Heart left ventricle (tissue), 16 donors: ENCODE measurements at regions not wholly inside any gene's neighbourhood (a gene's known extent, or its start where the extent isn't known, plus 50 kb on each side); places are given as distances from the start of the nearest gene placed in this dataset.

Source experiments
- ATAC-seq, 4 donors: fragments of 200-7000 bp; cut with Tn5 transposase; one replicate each; pipeline ENCODE4 v1.9.1; 2020 to 2022; ENCODE audit warnings: moderate library complexity in 4 of 4, mild to moderate bottlenecking in 3 of 4, moderate number of reproducible peaks in 1 of 4
- DNase-seq, 5 donors: peaks; one replicate each; pipeline ENCODE4 v3.0.0-alpha.2; 2020
- H3K27ac ChIP-seq, 12 donors: fragments of 200-600 bp; sonication (generic) in 4 of 12; one replicate each; pipeline versions ENCODE4 v1.5.0 to v1.8.0; 2016 to 2022; ENCODE audit warnings: mild to moderate bottlenecking in 2 of 12
- H3K27me3 ChIP-seq, 9 donors: fragments of 200-600 bp; sonication (generic) in 2 of 9; one replicate each; pipeline versions ENCODE4 v1.5.1 to v1.8.0; 2016 to 2022; ENCODE audit warnings: mild to moderate bottlenecking in 3 of 9
- H3K36me3 ChIP-seq, 9 donors: fragments of 200-600 bp; sonication (generic) in 2 of 9; one replicate each; pipeline versions ENCODE4 v1.5.0 to v1.8.0; 2018 to 2022; ENCODE audit warnings: mild to moderate bottlenecking in 2 of 9
- H3K4me1 ChIP-seq, 12 donors: fragments of 200-600 bp; sonication (generic) in 4 of 12; one replicate each; pipeline versions ENCODE4 v1.5.0 to v1.8.0; 2016 to 2022; ENCODE audit warnings: mild to moderate bottlenecking in 3 of 12
- H3K4me3 ChIP-seq, 12 donors: fragments of 200-600 bp; sonication (generic) in 4 of 12; one replicate each; pipeline versions ENCODE4 v1.5.0 to v1.8.0; 2017 to 2022; ENCODE audit warnings: mild to moderate bottlenecking in 9 of 12, moderate library complexity in 4 of 12
- H3K9me3 ChIP-seq, 12 donors: fragments of 200-600 bp; sonication (generic) in 4 of 12; one replicate each; pipeline versions ENCODE4 v1.5.0 to v1.8.0; 2016 to 2022; ENCODE audit warnings: mild to moderate bottlenecking in 1 of 12
- POLR2A ChIP-seq, 2 donors: fragments of 450-650 bp; IDR thresholded peaks; one replicate each; pipeline ENCODE4 v1.6.1; 2017; ENCODE audit warnings: antibody characterized with exemption in 2 of 2, mild to moderate bottlenecking in 2 of 2, moderate library complexity in 2 of 2
- WGBS, 4 donors: extraction: QIAGEN DNeasy Blood & Tissue Kit in 2 of 4; methylation state at CpG; one replicate each; pipeline versions ENCODE4 v1.1.5 to v1.1.7; 2013 to 2018; 5-methylcytosine and 5-hydroxymethylcytosine counted together
- intact Hi-C, 10 donors: fragments of 100-400 bp; cut with DNase I; formaldehyde crosslinking; loops; one replicate each; pipeline versions ENCODE4 v1.11.1 to v1.14.2; 2022
- TF ChIP-seq, protein P1 (sequence below), 12 donors: fragments of 200-600 bp; sonication (generic) in 4 of 12; IDR thresholded peaks; one replicate each; pipeline versions ENCODE4 v1.5.0 to v1.8.0; 2018 to 2022; ENCODE audit warnings: antibody characterized with exemption in 12 of 12, mild to moderate bottlenecking in 5 of 12
- donor health status: ischemic (EF 13 %, LVEDD 7.1; RV severe dilation, severe dysfunction).
- donor health status: healthy with polysubstance abuse.
- donor health status: DM: no; HTN: yes; CAD: no.
- donor health status: DM: no; HTN: no; CAD: no.
- donor health status: ischemic (EF 25% LVEDD 6.9; RV normal size, moderate dysfunction).
- donor health status: ischemic (EF 25% LVEDD 5.7; RV mildly dilated, moderate dysfunction).
- donor health status: healthy.
- donor health status: DM: yes; HTN: yes; CAD: no.
- donor health status: ischemic (EF 35%, LVEDD 5.7; RV mildly dilated, moderate dysfunction).
- donor health status: nonischemic (EF 11% LVEDD 7.7; RV severe dilation, severe dysfunction).
- donor health status: DM: yes; HTN: yes; CAD: no.
- donor health status: PGD.
- donor health status: ischemic (EF 29% LVEDD 5.4; RV normal size, mild dysfunction).
- donor health status: nonischemic (EF 23%, LVEDD 6.1; RV moderate dilation, normal function).

- Histone ChIP-seq H3K9me3 (no peaks in the 10 kb centered on the region), H3K36me3 (no peaks in the 10 kb centered on the region), H3K4me1 (peaks cover 0 to 23% (median 2%) of the 10 kb centered on the region in 12 donors), H3K4me3 (no peak overlapping the region), H3K27ac (no peak overlapping the region), H3K27me3 (no peaks in the 10 kb centered on the region)
- DNase-seq: no peak
- no peak for TF ChIP-seq POLR2A (IDR thresholded peaks at IDR 0.05)
- TF ChIP-seq, protein P1, sequence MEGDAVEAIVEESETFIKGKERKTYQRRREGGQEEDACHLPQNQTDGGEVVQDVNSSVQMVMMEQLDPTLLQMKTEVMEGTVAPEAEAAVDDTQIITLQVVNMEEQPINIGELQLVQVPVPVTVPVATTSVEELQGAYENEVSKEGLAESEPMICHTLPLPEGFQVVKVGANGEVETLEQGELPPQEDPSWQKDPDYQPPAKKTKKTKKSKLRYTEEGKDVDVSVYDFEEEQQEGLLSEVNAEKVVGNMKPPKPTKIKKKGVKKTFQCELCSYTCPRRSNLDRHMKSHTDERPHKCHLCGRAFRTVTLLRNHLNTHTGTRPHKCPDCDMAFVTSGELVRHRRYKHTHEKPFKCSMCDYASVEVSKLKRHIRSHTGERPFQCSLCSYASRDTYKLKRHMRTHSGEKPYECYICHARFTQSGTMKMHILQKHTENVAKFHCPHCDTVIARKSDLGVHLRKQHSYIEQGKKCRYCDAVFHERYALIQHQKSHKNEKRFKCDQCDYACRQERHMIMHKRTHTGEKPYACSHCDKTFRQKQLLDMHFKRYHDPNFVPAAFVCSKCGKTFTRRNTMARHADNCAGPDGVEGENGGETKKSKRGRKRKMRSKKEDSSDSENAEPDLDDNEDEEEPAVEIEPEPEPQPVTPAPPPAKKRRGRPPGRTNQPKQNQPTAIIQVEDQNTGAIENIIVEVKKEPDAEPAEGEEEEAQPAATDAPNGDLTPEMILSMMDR (IDR thresholded peaks at IDR 0.05): no peak
- 70 to 87% (median 80%) methylated on average over 5 to 8 of the region's 8 CpGs for WGBS, 4 donors
- intact Hi-C loops: loop anchor here in 1 of 10 donors (10.0 kb wide), 1 partner anchor 86 kb away; no protein-coding TSS in a partner anchor
- no peak for ATAC-seq
These were observed 150.2 kb downstream of the MACROH2A1 start for GRCh38 chr5:135248801-135249231.

GRCh38 chr5:135246923-135247795 lies 151.9 kb downstream of the MACROH2A1 start:
- Histone ChIP-seq H3K27ac (no peak overlapping the region), H3K36me3 (no peaks in the 10 kb centered on the region), H3K9me3 (no peaks in the 10 kb centered on the region), H3K27me3 (no peaks in the 10 kb centered on the region), H3K4me1 (peaks cover 0 to 31% (median 14%) of the 10 kb centered on the region in 12 donors), H3K4me3 (no peak overlapping the region)
- 62 to 72% (median 65%) methylated on average over 24 to 28 of the region's 28 CpGs for WGBS, 4 donors
- DNase-seq (no peak), ATAC-seq (peak in 1 of 4 donors; percentile 23)
- intact Hi-C loops: loop anchor here in 1 of 10 donors (10.0 kb wide), 1 partner anchor 88 kb away; no protein-coding TSS in a partner anchor
- TF ChIP-seq, protein P1 (IDR thresholded peaks at IDR 0.05): no peak
- TF ChIP-seq POLR2A (IDR thresholded peaks at IDR 0.05): no peak

- TF ChIP-seq, protein P1 (IDR thresholded peaks at IDR 0.05): no peak
- no peak for TF ChIP-seq POLR2A (IDR thresholded peaks at IDR 0.05)
- peaks cover 0 to 37% (median 20%) of the 10 kb centered on the region in 12 donors for H3K4me1 ChIP-seq
- no peaks in the 10 kb centered on the region for H3K36me3 ChIP-seq
- intact Hi-C loops: loop anchor here in 1 of 10 donors (10.0 kb wide), 1 partner anchor 88 kb away; no protein-coding TSS in a partner anchor
- DNase-seq (no peak), ATAC-seq (no peak)
- peak overlapping the region in 1 of 12 donors; percentile 32 for H3K27ac ChIP-seq
- 82 to 89% (median 85%) methylated on average over 5 of the region's 5 CpGs for WGBS, 4 donors
- H3K4me3 ChIP-seq: no peak overlapping the region
- H3K9me3 ChIP-seq: no peaks in the 10 kb centered on the region
- no peaks in the 10 kb centered on the region for H3K27me3 ChIP-seq
These were observed 152.5 kb downstream of the MACROH2A1 start for GRCh38 chr5:135246605-135246922.
